ENCODE measurements at regions not wholly inside any gene's neighbourhood (a gene's known extent, or its start where the extent isn't known, plus 50 kb on each side); places are given as distances from the start of the nearest gene placed in this dataset.

- Histone ChIP-seq H3K4me1 (ENCODE audit: control insufficient read depth, insufficient read depth, low read length) (peaks cover 25% of the 10 kb centered on the region), H3K27me3 (ENCODE audit: control insufficient read depth, insufficient read depth, low read length, poor library complexity, severe bottlenecking) (peaks cover 9% of the 10 kb centered on the region), H3K9me3 (ENCODE audit: control insufficient read depth, low read length) (peaks cover 6% of the 10 kb centered on the region), H3K27ac (ENCODE audit: low read depth, low read length) (no peak overlapping the region), H3K4me3 (ENCODE audit: low read length) (no peak overlapping the region), H3K9ac (ENCODE audit: extremely low read depth, low read length, poor library complexity, severe bottlenecking) (no peak overlapping the region), H3K36me3 (ENCODE audit: control insufficient read depth, insufficient read depth, low read length) (no peaks in the 10 kb centered on the region)
- Mint-ChIP-seq H3K4me3 (no peak overlapping the region), H3K27me3 (ENCODE audit: insufficient read depth) (peaks cover 35% of the 10 kb centered on the region), H3K9me3 (peaks cover 26% of the 10 kb centered on the region), H3K36me3 (ENCODE audit: low read depth) (no peaks in the 10 kb centered on the region), H3K4me1 (peaks cover 34% of the 10 kb centered on the region), H3K27ac (no peak overlapping the region)
- TF ChIP-seq CTCF (conservative IDR thresholded peaks at IDR 0.05) = no peak
- no peak for DNase-seq
- 73 to 77% methylated on average over 5 of the region's 5 CpGs for WGBS, 2 experiments (ENCODE audit: insufficient coverage in 1 of 2, insufficient read length in 1 of 2)
These were observed 514.4 kb downstream of the DMAC1 start for GRCh38 chr9:7285199-7285598.

GRCh38 chr9:7284517-7284916 is 515.1 kb downstream of the DMAC1 start:
- Mint-ChIP-seq H3K27me3 (ENCODE audit: insufficient read depth) (peaks cover 33% of the 10 kb centered on the region), H3K36me3 (ENCODE audit: low read depth) (no peaks in the 10 kb centered on the region), H3K27ac (no peak overlapping the region), H3K4me3 (no peak overlapping the region), H3K9me3 (peaks cover 25% of the 10 kb centered on the region), H3K4me1 (peaks cover 32% of the 10 kb centered on the region)
- no peak for TF ChIP-seq CTCF (conservative IDR thresholded peaks at IDR 0.05)
- no peak overlapping the region for H3K9ac ChIP-seq (ENCODE audit: extremely low read depth, low read length, poor library complexity, severe bottlenecking)
- H3K9me3 ChIP-seq (ENCODE audit: control insufficient read depth, low read length) = peaks cover 6% of the 10 kb centered on the region
- H3K36me3 ChIP-seq (ENCODE audit: control insufficient read depth, insufficient read depth, low read length) = no peaks in the 10 kb centered on the region
- H3K4me1 ChIP-seq (ENCODE audit: control insufficient read depth, insufficient read depth, low read length) = peaks cover 25% of the 10 kb centered on the region
- no peak overlapping the region for H3K27ac ChIP-seq (ENCODE audit: low read depth, low read length)
- WGBS, 2 experiments (ENCODE audit: insufficient coverage in 1 of 2, insufficient read length in 1 of 2) = 10 to 60% methylated on average over 1 to 2 of the region's 2 CpGs
- peak overlapping the region; percentile 59 for H3K4me3 ChIP-seq (ENCODE audit: low read length)
- peaks cover 9% of the 10 kb centered on the region for H3K27me3 ChIP-seq (ENCODE audit: control insufficient read depth, insufficient read depth, low read length, poor library complexity, severe bottlenecking)
- peak; percentile 67 for DNase-seq

GRCh38 chr9:7284117-7284516 is 515.5 kb downstream of the DMAC1 start:
- no peak for DNase-seq
- peaks cover 30% of the 10 kb centered on the region for H3K27me3 Mint-ChIP-seq (ENCODE audit: insufficient read depth)
- Histone ChIP-seq H3K27ac (ENCODE audit: low read depth, low read length) (no peak overlapping the region), H3K4me1 (ENCODE audit: control insufficient read depth, insufficient read depth, low read length) (peaks cover 25% of the 10 kb centered on the region), H3K9ac (ENCODE audit: extremely low read depth, low read length, poor library complexity, severe bottlenecking) (no peak overlapping the region), H3K9me3 (ENCODE audit: control insufficient read depth, low read length) (peaks cover 6% of the 10 kb centered on the region), H3K36me3 (ENCODE audit: control insufficient read depth, insufficient read depth, low read length) (no peaks in the 10 kb centered on the region), H3K4me3 (ENCODE audit: low read length) (peak overlapping the region; percentile 59), H3K27me3 (ENCODE audit: control insufficient read depth, insufficient read depth, low read length, poor library complexity, severe bottlenecking) (peaks cover 9% of the 10 kb centered on the region)
- no peak overlapping the region for H3K27ac Mint-ChIP-seq
- H3K9me3 Mint-ChIP-seq = peaks cover 29% of the 10 kb centered on the region
- H3K4me1 Mint-ChIP-seq = peaks cover 28% of the 10 kb centered on the region
- no peaks in the 10 kb centered on the region for H3K36me3 Mint-ChIP-seq (ENCODE audit: low read depth)
- TF ChIP-seq CTCF (conservative IDR thresholded peaks at IDR 0.05) = no peak
- 100% methylated on average over 1 of the region's 1 CpG for WGBS, 2 experiments (ENCODE audit: insufficient coverage in 1 of 2, insufficient read length in 1 of 2)
- no peak overlapping the region for H3K4me3 Mint-ChIP-seq
